Ishikawa (cell line): ENCODE measurements at regions not wholly inside any gene's neighbourhood (a gene's known extent, or its start where the extent isn't known, plus 50 kb on each side); places are given as distances from the start of the nearest gene placed in this dataset.

ENCODE experiments used
- CEBPB ChIP-seq: IDR thresholded peaks from 2 replicates; pipeline ENCODE4 v1.6.1; 2012
- CREB1 ChIP-seq: IDR thresholded peaks from 2 replicates; pipeline ENCODE4 v1.6.1; 2012; ENCODE audit warnings: low read depth
- EGR1 ChIP-seq: IDR thresholded peaks from 2 replicates; pipeline ENCODE4 v1.6.1; 2012
- EP300 ChIP-seq: IDR thresholded peaks from 2 replicates; pipeline ENCODE4 v1.6.1; 2012; ENCODE audit warnings: borderline replicate concordance
- FOXM1 ChIP-seq: IDR thresholded peaks from 2 replicates; pipeline ENCODE4 v1.6.1; 2012; ENCODE audit warnings: low read depth, borderline replicate concordance
- NFIC ChIP-seq: IDR thresholded peaks from 2 replicates; pipeline ENCODE4 v1.6.1; 2012
- RAD21 ChIP-seq: IDR thresholded peaks from 2 replicates; pipeline ENCODE4 v1.6.1; 2012; ENCODE audit warnings: low read depth
- TAF1 ChIP-seq: IDR thresholded peaks from 2 replicates; pipeline ENCODE4 v1.6.1; 2012; ENCODE audit warnings: low read depth, mild to moderate bottlenecking
- TCF12 ChIP-seq: IDR thresholded peaks from 2 replicates; pipeline ENCODE4 v1.6.1; 2012; ENCODE audit warnings: low read depth
- TEAD4 ChIP-seq: IDR thresholded peaks from 2 replicates; pipeline ENCODE4 v1.6.1; 2012
- YY1 ChIP-seq: IDR thresholded peaks from 2 replicates; pipeline ENCODE4 v1.6.1; 2012; ENCODE audit warnings: low read depth
- ZBTB7A ChIP-seq: IDR thresholded peaks from 2 replicates; pipeline ENCODE4 v1.6.1; 2012; ENCODE audit warnings: low read depth
- TF ChIP-seq, protein P1 (sequence below): IDR thresholded peaks from 2 replicates; pipeline ENCODE4 v1.6.1; 2012; ENCODE audit warnings: low read depth, mild to moderate bottlenecking
- TF ChIP-seq, protein P2 (sequence below): IDR thresholded peaks from 2 replicates; pipeline ENCODE4 v1.6.1; 2012
- TF ChIP-seq, protein P3 (sequence below): IDR thresholded peaks from 2 replicates; pipeline ENCODE4 v1.6.1; 2012

DNA sequence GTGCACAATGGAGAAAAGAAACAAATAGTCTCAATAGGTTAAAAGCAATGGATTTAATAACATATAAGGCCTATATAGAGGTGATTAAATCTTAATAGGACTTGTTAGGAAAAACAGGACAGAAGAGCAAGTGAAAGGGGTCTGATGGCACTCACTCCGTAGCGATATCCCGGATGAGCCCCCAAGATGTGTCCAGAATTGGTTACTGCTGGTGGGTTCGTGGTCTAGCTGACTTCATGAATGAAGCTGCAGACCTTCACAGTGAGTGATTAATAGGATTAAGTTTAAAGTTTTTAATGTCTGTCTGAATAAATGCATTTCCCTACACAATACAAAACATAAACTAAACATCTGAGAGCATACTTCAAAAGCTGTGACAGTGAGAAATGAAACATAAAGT lies 110.4 kb upstream of the FAM174A start:
- TF ChIP-seq RAD21 (no peak), TEAD4 (no peak), NFIC (no peak), ZBTB7A (no peak), EGR1 (no peak)
- TF ChIP-seq, protein P1, sequence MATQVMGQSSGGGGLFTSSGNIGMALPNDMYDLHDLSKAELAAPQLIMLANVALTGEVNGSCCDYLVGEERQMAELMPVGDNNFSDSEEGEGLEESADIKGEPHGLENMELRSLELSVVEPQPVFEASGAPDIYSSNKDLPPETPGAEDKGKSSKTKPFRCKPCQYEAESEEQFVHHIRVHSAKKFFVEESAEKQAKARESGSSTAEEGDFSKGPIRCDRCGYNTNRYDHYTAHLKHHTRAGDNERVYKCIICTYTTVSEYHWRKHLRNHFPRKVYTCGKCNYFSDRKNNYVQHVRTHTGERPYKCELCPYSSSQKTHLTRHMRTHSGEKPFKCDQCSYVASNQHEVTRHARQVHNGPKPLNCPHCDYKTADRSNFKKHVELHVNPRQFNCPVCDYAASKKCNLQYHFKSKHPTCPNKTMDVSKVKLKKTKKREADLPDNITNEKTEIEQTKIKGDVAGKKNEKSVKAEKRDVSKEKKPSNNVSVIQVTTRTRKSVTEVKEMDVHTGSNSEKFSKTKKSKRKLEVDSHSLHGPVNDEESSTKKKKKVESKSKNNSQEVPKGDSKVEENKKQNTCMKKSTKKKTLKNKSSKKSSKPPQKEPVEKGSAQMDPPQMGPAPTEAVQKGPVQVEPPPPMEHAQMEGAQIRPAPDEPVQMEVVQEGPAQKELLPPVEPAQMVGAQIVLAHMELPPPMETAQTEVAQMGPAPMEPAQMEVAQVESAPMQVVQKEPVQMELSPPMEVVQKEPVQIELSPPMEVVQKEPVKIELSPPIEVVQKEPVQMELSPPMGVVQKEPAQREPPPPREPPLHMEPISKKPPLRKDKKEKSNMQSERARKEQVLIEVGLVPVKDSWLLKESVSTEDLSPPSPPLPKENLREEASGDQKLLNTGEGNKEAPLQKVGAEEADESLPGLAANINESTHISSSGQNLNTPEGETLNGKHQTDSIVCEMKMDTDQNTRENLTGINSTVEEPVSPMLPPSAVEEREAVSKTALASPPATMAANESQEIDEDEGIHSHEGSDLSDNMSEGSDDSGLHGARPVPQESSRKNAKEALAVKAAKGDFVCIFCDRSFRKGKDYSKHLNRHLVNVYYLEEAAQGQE = no peak

DNA sequence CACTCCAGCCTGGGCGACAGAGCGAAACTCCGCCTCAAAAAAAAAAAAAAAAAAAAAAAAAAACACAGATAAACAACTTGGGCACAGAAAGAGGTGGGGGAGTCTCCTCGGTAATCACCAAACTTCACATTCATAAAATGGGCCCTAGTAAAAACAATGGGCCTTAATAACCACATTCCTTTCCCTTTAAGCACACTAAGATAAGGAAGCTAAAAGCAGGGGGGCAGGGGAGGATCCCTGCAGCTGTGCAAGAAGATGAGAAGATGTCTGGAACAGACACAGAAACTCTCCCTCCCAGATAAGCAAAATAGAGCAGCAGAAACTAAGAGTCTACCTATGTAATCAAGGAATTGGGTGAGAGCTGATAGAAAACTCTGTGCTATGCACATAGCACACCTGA lies 111.2 kb upstream of the FAM174A start:
- TF ChIP-seq TAF1 (no peak), RAD21 (no peak), NFIC (no peak), YY1 (no peak), CEBPB (no peak), EP300 (no peak), CREB1 (no peak), EGR1 (no peak), FOXM1 (no peak), TCF12 (no peak), ZBTB7A (no peak), TEAD4 (no peak)
- TF ChIP-seq, protein P2, sequence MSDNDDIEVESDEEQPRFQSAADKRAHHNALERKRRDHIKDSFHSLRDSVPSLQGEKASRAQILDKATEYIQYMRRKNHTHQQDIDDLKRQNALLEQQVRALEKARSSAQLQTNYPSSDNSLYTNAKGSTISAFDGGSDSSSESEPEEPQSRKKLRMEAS = no peak
- TF ChIP-seq, protein P1 = no peak

DNA sequence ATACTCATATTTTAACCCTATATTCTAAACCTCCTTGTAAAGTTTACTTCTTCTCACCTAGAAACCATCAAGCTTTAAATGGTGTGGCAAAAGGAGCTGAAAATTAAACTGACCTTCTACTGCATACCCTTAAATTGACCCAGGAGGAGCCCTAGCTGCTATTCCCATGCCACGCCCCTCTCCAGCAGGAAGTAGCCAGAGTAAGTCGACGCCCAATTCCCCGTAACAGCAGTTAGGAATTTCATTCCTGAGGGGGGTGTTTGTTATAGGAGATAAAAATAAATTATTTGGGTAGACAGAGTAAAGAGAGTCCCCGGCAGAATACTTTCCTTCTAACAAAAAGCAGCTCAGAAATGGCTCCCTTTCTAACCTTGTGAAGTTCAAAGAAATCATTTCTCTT lies 111.8 kb upstream of the FAM174A start:
- no peak for TF ChIP-seq TAF1

DNA sequence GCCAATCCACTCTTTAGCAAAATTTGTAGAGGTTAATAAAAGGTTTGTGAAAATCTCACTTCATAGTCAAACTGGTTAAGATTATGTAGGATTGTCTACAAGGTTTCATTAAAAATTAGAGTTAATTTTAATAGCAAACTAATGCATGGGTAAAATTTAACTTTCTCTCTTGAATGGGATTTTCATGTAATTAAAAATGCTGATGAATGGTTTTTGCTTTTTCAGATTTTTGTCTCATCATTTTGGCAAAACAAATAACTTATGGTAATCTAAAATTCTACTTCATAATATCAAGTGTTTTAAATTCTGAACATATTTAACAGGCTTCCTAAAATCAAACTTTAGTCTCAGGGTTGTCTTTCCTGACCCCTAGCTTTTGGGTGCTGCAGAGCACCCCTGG lies 113.8 kb upstream of the FAM174A start:
- no peak for TF ChIP-seq CEBPB
- TF ChIP-seq FOXM1 = no peak
- no peak for TF ChIP-seq YY1
- TF ChIP-seq, protein P1 = no peak
- TF ChIP-seq, protein P2 = no peak
- no peak for TF ChIP-seq EGR1
- no peak for TF ChIP-seq EP300
- no peak for TF ChIP-seq TAF1

DNA sequence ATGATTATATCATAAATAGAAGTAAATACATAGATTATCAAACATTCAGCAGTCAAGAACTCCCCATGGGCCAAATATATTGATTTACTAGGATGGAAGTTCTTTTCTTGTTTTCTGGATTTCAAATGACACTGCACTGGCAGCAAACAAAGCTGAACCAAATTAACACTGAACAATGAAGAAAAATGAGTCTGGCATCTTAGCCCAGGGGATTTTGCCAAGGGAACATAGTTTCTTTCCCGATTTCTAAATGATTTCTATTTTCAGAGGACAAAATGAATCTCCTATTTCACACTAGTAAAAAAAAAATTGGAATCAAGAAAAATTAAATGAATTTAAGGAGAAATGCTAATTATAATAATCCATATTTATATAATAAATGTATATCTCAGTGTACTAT lies 116.9 kb upstream of the FAM174A start:
- TF ChIP-seq CEBPB = no peak
- no peak for TF ChIP-seq TAF1
- no peak for TF ChIP-seq EGR1
- TF ChIP-seq, protein P2 = no peak

DNA sequence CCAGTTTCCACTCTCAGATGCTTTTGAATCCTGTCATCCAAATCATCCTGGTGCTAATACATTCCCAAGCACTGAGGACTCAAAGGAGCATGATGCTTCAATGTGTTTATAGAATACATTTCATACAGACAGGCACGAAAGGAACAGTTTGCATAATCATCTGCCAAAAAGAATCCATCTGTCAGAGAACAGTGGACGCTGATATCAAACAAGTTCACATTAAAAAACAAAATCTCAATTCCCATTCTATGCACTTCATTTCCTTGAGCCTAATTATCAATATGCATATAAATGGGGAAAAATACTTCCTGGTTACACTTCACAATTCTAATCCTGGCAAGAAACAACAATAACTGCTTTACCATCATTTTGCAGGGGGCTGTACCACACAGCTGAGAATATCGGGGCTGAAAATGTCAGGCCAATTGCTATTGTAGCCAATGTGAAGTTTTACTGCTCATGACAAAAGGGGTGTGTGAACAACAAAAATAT lies 125.5 kb upstream of the FAM174A start:
- no peak for TF ChIP-seq TCF12
- TF ChIP-seq RAD21 = no peak
- TF ChIP-seq, protein P3, sequence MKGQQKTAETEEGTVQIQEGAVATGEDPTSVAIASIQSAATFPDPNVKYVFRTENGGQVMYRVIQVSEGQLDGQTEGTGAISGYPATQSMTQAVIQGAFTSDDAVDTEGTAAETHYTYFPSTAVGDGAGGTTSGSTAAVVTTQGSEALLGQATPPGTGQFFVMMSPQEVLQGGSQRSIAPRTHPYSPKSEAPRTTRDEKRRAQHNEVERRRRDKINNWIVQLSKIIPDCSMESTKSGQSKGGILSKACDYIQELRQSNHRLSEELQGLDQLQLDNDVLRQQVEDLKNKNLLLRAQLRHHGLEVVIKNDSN = no peak
- TF ChIP-seq YY1 = no peak
- TF ChIP-seq, protein P2 = no peak
- TF ChIP-seq NFIC = no peak
- TF ChIP-seq CREB1 = no peak
- TF ChIP-seq, protein P1 = no peak
- no peak for TF ChIP-seq TAF1
- no peak for TF ChIP-seq FOXM1
- no peak for TF ChIP-seq ZBTB7A
- no peak for TF ChIP-seq TEAD4
- no peak for TF ChIP-seq CEBPB
- no peak for TF ChIP-seq EGR1
- TF ChIP-seq EP300 = no peak
